ENCODE measurements at regions not wholly inside any gene's neighbourhood (a gene's known extent, or its start where the extent isn't known, plus 50 kb on each side); places are given as distances from the start of the nearest gene placed in this dataset.

DNA sequence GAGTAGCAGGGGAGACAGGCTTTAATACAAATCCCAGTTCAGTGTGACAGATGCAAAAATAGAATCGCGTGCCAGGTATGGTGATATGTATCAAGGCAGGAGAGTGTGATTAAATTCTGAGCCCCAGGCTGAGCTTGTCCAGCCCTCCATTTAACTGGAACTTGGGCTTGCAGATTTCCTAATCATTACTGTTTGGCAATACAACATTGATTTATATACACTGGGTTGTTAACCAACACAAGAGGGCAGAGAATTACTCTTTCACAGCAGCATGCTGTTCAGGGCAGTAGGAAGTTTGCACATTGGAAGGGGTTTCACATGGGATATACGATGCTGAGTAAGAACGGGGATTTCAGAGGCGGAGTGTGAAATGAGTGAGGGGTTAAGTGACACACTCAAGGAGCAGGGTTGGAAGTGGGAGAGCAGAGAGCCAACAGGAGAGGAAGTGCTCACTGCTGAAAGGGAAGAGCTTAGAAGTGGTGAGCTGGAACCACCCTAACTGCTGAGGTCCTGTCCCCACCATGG lies 70.8 kb upstream of the ATXN1 start:
- intact Hi-C loops (cut with micrococcal nuclease): loop anchor here (10.0 kb wide), 1 partner anchor 123 kb away; no protein-coding TSS in a partner anchor
- ATAC-seq (no peak), DNase-seq (ENCODE audit: extremely low read depth in 1 of 4, low spot score in 3 of 4) (no peak), FAIRE-seq (no peak)
- Histone ChIP-seq H3K4me1 (replicated peaks in 1 of 2; ENCODE audit: control insufficient read depth in 2 of 2, insufficient read depth in 2 of 2, low read length in 2 of 2) (peaks cover 0 to 2% of the 10 kb centered on the region in 2 experiments; a peak in 1 of 5 replicates), H3K9ac (ENCODE audit: insufficient read depth in 1 of 2, low read depth in 2 of 2, low read length in 2 of 2) (no peak overlapping the region), H3K27me3 (ENCODE audit: control insufficient read depth in 2 of 2, insufficient read depth in 2 of 2, low read length in 2 of 2) (peaks cover 17 to 28% of the 10 kb centered on the region in 2 experiments), H3K27ac (ENCODE audit: extremely low read depth, low read depth, low read length) (no peak overlapping the region), H3K9me3 (replicated peaks; ENCODE audit: control insufficient read depth, insufficient read depth, low read depth, low read length) (no peaks in the 10 kb centered on the region), H3K4me3 (no peak overlapping the region), H2AFZ (ENCODE audit: low read depth, low read length) (no peak overlapping the region), H3K9me1 (ENCODE audit: control insufficient read depth, insufficient read depth, low read length) (no peaks in the 10 kb centered on the region), H3K79me2 (ENCODE audit: control insufficient read depth, insufficient read depth, low read length) (no peaks in the 10 kb centered on the region), H3K36me3 (ENCODE audit: control insufficient read depth, insufficient read depth, low read length) (no peaks in the 10 kb centered on the region), H4K20me1 (replicated peaks; ENCODE audit: control insufficient read depth, insufficient read depth, low read length) (no peaks in the 10 kb centered on the region), H3K4me2 (ENCODE audit: insufficient read depth, low read length) (no peak overlapping the region)
- no peak for TF ChIP-seq CBX5 (IDR thresholded peaks at IDR 0.05; ENCODE audit: borderline replicate concordance, low read depth)
- TF ChIP-seq, protein P1, sequence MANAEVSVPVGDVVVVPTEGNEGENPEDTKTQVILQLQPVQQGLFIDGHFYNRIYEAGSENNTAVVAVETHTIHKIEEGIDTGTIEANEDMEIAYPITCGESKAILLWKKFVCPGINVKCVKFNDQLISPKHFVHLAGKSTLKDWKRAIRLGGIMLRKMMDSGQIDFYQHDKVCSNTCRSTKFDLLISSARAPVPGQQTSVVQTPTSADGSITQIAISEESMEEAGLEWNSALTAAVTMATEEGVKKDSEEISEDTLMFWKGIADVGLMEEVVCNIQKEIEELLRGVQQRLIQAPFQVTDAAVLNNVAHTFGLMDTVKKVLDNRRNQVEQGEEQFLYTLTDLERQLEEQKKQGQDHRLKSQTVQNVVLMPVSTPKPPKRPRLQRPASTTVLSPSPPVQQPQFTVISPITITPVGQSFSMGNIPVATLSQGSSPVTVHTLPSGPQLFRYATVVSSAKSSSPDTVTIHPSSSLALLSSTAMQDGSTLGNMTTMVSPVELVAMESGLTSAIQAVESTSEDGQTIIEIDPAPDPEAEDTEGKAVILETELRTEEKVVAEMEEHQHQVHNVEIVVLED (CRISPR knock-in tag; IDR thresholded peaks at IDR 0.05): no peak
- no peak for TF ChIP-seq MAFK (IDR thresholded peaks at IDR 0.05; ENCODE audit: low read length)
- TF ChIP-seq MEIS2 (IDR thresholded peaks at IDR 0.05; ENCODE audit: partially characterized antibody): no peak
- TF ChIP-seq ERF (CRISPR knock-in tag; IDR thresholded peaks at IDR 0.05): no peak
- no peak for TF ChIP-seq KLF10 (CRISPR knock-in tag; IDR thresholded peaks at IDR 0.05)
- no peak for TF ChIP-seq ZNF431 (CRISPR knock-in tag; IDR thresholded peaks at IDR 0.05)
- no peak for TF ChIP-seq ZNF316 (IDR thresholded peaks at IDR 0.05)
- no peak for TF ChIP-seq MECOM (CRISPR knock-in tag; IDR thresholded peaks at IDR 0.05)
- TF ChIP-seq BCL6 (CRISPR knock-in tag; IDR thresholded peaks at IDR 0.05): no peak
- no peak for TF ChIP-seq SMARCA4 (IDR thresholded peaks at IDR 0.05)
- TF ChIP-seq RBM17 (IDR thresholded peaks at IDR 0.05; ENCODE audit: borderline replicate concordance, low read depth, low read length): no peak
- WGBS (ENCODE audit: insufficient coverage, low coverage, missing lambda C conversion rate): 0% methylated on average over 5 of the region's 5 CpGs
- in situ Hi-C loops (cut with MboI): no loop called here
- POLR2A ChIA-PET: interaction anchor here (0.6 kb wide), 1 partner anchor 310 kb away, joined by 3 read pairs; no protein-coding TSS in a partner anchor
- BruUV-seq (replicated peaks): no TSS peak
- CTCF ChIA-PET (ENCODE audit: low intra/inter-chr PET ratio): no interaction called here

All from K562 (cell line).